Hepatocyte (in vitro differentiated cells): ENCODE measurements at regions not wholly inside any gene's neighbourhood (a gene's known extent, or its start where the extent isn't known, plus 50 kb on each side); places are given as distances from the start of the nearest gene placed in this dataset.

Experiments used
- EZH2 ChIP-seq: fragments of 200-600 bp; sonication (generic); IDR thresholded peaks from 2 replicates; pipeline ENCODE4 v1.6.1; 2016; ENCODE audit warnings: antibody characterized with exemption, mild to moderate bottlenecking, borderline replicate concordance
- TF ChIP-seq, protein P1 (sequence below): fragments of 200-600 bp; sonication (generic); IDR thresholded peaks from 2 replicates; pipeline ENCODE4 v1.5.1; 2016; ENCODE audit warnings: antibody characterized with exemption, mild to moderate bottlenecking; ENCODE audit not compliant: poor library complexity

DNA sequence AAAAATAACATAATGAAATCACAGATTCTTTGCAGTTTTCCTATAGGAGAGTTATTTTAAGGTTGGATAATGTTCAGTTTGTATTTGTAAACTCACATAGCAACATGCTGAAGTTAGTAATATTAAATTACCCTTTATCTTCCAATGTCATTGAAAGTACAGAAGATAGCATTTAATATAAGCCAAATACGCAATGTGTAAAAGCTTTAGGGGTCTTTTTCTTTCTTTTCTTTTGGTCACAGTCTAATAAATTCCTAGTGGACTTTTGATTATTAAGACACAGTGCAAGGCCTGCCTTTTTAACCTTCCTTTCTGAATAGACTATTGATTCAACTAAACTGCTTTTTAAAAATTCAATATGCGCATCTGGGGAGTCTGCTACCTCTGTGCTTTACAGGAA, 79.3 kb downstream of the OTOL1 start:
- TF ChIP-seq, protein P1, sequence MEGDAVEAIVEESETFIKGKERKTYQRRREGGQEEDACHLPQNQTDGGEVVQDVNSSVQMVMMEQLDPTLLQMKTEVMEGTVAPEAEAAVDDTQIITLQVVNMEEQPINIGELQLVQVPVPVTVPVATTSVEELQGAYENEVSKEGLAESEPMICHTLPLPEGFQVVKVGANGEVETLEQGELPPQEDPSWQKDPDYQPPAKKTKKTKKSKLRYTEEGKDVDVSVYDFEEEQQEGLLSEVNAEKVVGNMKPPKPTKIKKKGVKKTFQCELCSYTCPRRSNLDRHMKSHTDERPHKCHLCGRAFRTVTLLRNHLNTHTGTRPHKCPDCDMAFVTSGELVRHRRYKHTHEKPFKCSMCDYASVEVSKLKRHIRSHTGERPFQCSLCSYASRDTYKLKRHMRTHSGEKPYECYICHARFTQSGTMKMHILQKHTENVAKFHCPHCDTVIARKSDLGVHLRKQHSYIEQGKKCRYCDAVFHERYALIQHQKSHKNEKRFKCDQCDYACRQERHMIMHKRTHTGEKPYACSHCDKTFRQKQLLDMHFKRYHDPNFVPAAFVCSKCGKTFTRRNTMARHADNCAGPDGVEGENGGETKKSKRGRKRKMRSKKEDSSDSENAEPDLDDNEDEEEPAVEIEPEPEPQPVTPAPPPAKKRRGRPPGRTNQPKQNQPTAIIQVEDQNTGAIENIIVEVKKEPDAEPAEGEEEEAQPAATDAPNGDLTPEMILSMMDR: no peak
- TF ChIP-seq EZH2: no peak
